Renal cortical epithelial cell (primary cell): ENCODE measurements at regions not wholly inside any gene's neighbourhood (a gene's known extent, or its start where the extent isn't known, plus 50 kb on each side); places are given as distances from the start of the nearest gene placed in this dataset.

Source experiments
- DNase-seq: peaks from one replicate; pipeline ENCODE4 v3.0.0-alpha.2; 2011; ENCODE audit warnings: low read depth

GRCh38 chr10:10576937-10577336, 440.7 kb upstream of the CELF2 start:
- DNase-seq = no peak

GRCh38 chr10:10579709-10580108, 438.0 kb upstream of the CELF2 start:
- no peak for DNase-seq

GRCh38 chr10:10584161-10584560, 433.5 kb upstream of the CELF2 start:
- no peak for DNase-seq

GRCh38 chr10:10587744-10588393, 429.8 kb upstream of the CELF2 start:
- no peak for DNase-seq

GRCh38 chr10:10589540-10590303, 427.9 kb upstream of the CELF2 start:
- DNase-seq = peak; percentile 70

GRCh38 chr10:10591715-10592341, 425.8 kb upstream of the CELF2 start:
- no peak for DNase-seq

- no peak for DNase-seq
These were observed 421.4 kb upstream of the CELF2 start for GRCh38 chr10:10596256-10596655.

GRCh38 chr10:10598297-10598696, 419.4 kb upstream of the CELF2 start:
- DNase-seq = no peak

GRCh38 chr10:10600004-10600403, 417.7 kb upstream of the CELF2 start:
- no peak for DNase-seq

- no peak for DNase-seq
These were observed 412.1 kb upstream of the CELF2 start for GRCh38 chr10:10605551-10606081.

- no peak for DNase-seq
These were observed 408.2 kb upstream of the CELF2 start for GRCh38 chr10:10609379-10609955.

- no peak for DNase-seq
These were observed 407.5 kb upstream of the CELF2 start for GRCh38 chr10:10610171-10610570.

GRCh38 chr10:10612151-10612550, 405.5 kb upstream of the CELF2 start:
- DNase-seq = no peak

GRCh38 chr10:10613656-10614244, 403.9 kb upstream of the CELF2 start:
- DNase-seq = no peak

- DNase-seq = no peak
These were observed 400.0 kb upstream of the CELF2 start for GRCh38 chr10:10617686-10618085.

- DNase-seq = no peak
These were observed 399.5 kb upstream of the CELF2 start for GRCh38 chr10:10618139-10618538.

GRCh38 chr10:10623958-10624566, 393.6 kb upstream of the CELF2 start:
- DNase-seq = peak; percentile 10

- DNase-seq = no peak
These were observed 393.1 kb upstream of the CELF2 start for GRCh38 chr10:10624567-10624962.

- no peak for DNase-seq
These were observed 392.2 kb upstream of the CELF2 start for GRCh38 chr10:10625491-10625890.

GRCh38 chr10:10626734-10627133, 390.9 kb upstream of the CELF2 start:
- DNase-seq = no peak

- DNase-seq = no peak
These were observed 390.3 kb upstream of the CELF2 start for GRCh38 chr10:10627414-10627813.

- DNase-seq = no peak
These were observed 388.2 kb upstream of the CELF2 start for GRCh38 chr10:10629512-10629911.
